T47D (cell line): ENCODE measurements at regions not wholly inside any gene's neighbourhood (a gene's known extent, or its start where the extent isn't known, plus 50 kb on each side); places are given as distances from the start of the nearest gene placed in this dataset.

Experiments used
- DNase-seq, 2 experiments: peaks; one replicate each; pipeline versions ENCODE4 v3.0.0 to v3.0.0-alpha.2; 2011 to 2012; ENCODE audit warnings: low read depth in 1 of 2, low spot score in 1 of 2
- JUND ChIP-seq: IDR thresholded peaks from 2 replicates; pipeline ENCODE4 v1.6.1; 2012; ENCODE audit warnings: low read depth
- in situ Hi-C: cut with HindIII; loops from 2 replicates; pipeline ENCODE4 v1.10.0; 2016; ENCODE audit warnings: low sequenced_read_pairs, low pct_unique_long_range_greater_than_20kb

- in situ Hi-C loops, result no loop called here
- no peak for DNase-seq
- no peak for TF ChIP-seq JUND
Observed at GRCh38 chr4:110821186-110821585, 198.3 kb upstream of the PITX2 start.

- in situ Hi-C loops, result no loop called here
- DNase-seq, result no peak
- TF ChIP-seq JUND, result no peak
Observed at GRCh38 chr4:110823251-110823650, 200.4 kb upstream of the PITX2 start.

DNA sequence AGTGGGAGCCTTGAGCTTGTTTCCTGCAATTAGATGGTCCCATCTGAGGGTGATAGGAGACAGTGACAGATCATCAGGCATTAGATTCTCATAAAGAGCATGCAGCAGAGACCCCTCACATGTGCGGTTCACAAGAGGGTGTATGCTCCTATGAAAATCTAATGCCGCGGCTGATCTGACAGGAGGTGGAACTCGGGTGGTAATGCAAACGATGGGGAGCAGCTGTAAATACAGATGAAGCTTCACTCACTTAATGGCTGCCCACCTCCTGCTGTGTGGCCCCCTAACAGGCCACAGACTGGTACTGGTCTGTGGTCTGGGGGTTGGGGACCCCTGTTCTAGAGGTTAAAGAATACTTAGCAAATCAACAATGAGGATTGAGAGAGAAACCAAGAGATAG is 201.5 kb upstream of the PITX2 start:
- no peak for TF ChIP-seq JUND
- DNase-seq, result no peak
- in situ Hi-C loops, result no loop called here

DNA sequence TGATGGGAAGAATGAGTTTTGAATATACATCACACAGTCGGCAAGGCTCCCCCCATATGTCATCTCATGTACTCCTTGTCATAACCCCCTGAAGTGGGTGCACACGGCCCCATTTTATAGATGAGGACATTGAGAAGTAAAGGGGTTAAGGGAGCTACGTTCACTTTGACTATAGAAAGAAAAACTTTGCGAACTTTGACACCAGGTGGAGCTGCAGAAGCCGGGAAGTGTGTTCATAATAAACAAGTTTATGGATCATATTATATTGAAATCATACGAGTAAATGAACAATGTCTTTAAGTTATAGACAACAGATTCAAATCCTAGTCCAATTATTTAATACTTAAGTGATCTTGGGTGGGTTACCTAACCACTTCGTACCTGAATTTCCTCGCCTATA is 203.8 kb upstream of the PITX2 start:
- no peak for TF ChIP-seq JUND
- in situ Hi-C loops, result no loop called here

GRCh38 chr4:110830461-110830860 is 207.6 kb upstream of the PITX2 start:
- no peak for DNase-seq
- in situ Hi-C loops, result no loop called here

More for the DNA sequence above, 203.8 kb upstream of the PITX2 start:
- DNase-seq, result no peak

DNA sequence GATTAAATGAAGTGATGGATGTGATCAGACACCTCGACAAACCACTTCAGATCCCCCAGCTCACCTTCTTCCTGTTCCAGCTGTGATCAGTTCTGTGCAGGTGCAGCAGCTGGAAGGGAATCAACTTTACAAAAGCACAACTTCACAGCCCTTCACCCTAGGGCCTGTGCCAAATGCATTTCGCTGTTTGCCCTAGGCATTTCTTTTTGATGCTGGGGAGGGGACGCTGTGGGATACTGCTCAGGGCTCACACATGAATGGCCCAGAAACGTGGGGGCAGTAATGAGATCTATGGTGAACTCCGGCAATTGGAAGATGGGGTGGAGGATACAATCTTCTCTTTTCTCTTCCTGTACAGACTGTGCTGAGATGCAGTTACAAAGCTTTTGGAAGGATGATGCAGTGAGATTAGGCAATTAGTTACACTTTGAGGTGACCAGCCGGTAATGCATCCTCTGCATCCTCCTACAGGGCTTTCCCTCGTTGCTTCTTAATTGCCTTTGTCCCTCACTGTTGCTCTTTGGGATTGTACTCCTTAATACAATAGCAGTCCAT is 215.1 kb upstream of the PITX2 start:
- in situ Hi-C loops, result no loop called here
- DNase-seq, result no peak
- TF ChIP-seq JUND, result no peak

More at GRCh38 chr4:110830461-110830860, 207.6 kb upstream of the PITX2 start:
- TF ChIP-seq JUND, result no peak

GRCh38 chr4:110840221-110840654 is 217.4 kb upstream of the PITX2 start:
- in situ Hi-C loops, result no loop called here
- no peak for DNase-seq

DNA sequence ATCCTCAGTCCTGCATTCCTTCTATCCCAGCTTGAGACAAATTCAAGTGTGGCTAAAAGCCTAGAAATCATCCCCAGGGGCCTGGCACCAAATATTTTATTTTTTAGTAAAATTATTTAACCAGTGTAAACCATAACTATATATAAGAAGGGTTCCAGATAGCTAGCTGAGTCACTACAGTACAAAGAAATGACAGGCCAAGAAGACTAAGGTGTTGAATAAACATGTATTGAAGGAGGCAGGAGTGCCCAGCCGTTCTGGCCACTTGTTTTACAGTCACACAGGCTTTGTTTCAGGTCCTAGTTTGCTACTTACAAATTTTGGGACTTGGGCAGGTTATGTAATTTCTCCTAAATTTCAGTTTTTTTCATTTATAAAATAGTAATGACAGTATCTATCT is 225.9 kb upstream of the PITX2 start:
- DNase-seq, result no peak
- no peak for TF ChIP-seq JUND
- in situ Hi-C loops, result no loop called here

More at GRCh38 chr4:110840221-110840654, 217.4 kb upstream of the PITX2 start:
- TF ChIP-seq JUND, result no peak

GRCh38 chr4:110849461-110849860 is 226.6 kb upstream of the PITX2 start:
- TF ChIP-seq JUND, result no peak
- DNase-seq, result no peak
- in situ Hi-C loops, result no loop called here

GRCh38 chr4:110850461-110851442 is 227.9 kb upstream of the PITX2 start:
- peak in 1 of 2 experiments; percentile 24 for DNase-seq
- in situ Hi-C loops, result no loop called here
- no peak for TF ChIP-seq JUND

DNA sequence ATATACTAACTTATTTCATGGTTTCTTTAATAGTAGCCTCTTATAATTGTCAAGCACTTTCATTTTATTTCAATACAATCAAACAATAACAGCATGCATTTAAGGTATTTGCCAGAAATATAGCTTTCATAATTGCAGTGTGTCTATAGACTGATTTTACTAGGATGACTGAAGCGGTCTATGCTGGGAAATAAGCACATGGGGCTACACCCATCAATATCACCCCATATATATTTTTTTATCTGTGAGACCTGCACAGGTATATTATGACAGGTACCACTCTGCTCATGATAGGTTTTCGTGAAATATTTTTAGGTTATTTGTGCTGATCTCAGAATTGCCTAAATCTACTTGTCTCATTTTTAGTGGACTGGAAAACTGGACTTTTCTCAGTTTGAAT is 229.1 kb upstream of the PITX2 start:
- no peak for DNase-seq
- in situ Hi-C loops, result no loop called here
- TF ChIP-seq JUND, result no peak

DNA sequence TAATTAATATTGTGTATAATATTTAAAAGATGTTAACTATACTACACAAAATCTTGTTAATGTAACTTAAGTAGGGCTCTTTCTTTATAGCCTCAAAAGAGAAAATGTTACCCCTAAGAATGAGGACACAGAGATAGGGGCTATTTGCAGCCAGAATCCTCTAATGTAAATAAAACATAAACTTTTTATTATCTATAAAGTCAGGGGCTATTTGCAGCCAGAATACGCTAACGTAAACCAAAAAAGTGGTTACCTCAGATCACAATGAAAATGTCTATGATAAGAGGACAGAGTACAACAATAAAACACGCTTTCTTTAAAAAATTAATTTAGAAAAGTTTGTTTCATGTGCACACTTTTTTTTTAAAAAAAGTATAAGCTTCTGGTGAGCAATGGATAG is 229.9 kb upstream of the PITX2 start:
- no peak for DNase-seq
- in situ Hi-C loops, result no loop called here
- TF ChIP-seq JUND, result no peak

- no peak for DNase-seq
- in situ Hi-C loops, result no loop called here
- no peak for TF ChIP-seq JUND
Observed at GRCh38 chr4:110853242-110853641, 230.4 kb upstream of the PITX2 start.
